GM19240 (cell line): ENCODE measurements at regions not wholly inside any gene's neighbourhood (a gene's known extent, or its start where the extent isn't known, plus 50 kb on each side); places are given as distances from the start of the nearest gene placed in this dataset.

ENCODE experiments used
- DNase-seq: peaks from one replicate; pipeline ENCODE4 v3.0.0; 2011; ENCODE audit warnings: low spot score; ENCODE audit not compliant: insufficient read length

DNA sequence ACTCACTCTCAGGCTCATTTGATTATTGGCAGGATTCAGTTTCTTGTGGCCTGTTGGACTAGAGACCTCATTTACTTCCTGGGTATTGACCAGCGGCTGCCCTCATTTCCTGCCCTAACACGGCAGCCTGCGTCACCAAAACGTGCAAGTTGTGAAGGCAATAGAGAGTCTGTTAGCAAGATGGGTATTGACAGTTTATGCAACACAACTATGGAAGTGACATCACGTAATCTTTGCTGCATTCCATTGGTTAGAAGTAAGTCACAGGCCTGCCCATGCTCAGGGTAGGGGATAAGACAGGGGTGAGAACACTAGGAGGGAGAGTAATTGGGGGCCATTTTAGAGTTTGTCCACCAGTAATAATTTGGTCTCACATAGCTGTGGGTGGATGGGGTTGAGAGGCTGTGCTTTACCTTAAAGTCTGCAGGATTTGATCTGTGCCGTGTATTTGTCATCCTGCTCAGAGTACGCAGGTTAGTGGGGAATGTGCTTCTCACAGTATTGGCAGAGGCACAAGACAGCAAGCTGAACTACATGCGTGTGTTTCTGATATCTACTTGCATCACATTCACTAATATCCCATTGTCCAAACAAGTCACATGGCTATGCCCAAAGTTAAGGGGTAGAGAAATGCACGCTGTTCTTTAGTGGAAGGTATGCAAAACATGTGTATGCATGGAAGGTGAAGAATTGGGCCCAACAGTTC is 83.3 kb downstream of the EDEM1 start:
- no peak for DNase-seq

DNA sequence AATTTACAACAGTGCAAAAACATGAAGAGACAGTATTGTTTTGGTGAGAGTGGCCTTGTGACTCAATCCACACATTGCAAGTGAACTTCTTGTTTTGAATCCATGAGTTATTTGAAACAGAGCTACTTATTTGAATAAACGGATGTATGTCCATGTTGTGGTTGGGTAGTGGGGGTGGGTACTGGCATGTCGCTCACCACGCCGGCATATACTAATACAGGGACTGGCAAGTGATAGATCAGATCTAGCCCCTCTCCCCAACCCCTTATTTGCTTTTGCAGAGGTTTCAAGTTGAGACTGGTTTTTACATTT is 83.8 kb downstream of the EDEM1 start:
- DNase-seq = no peak

GRCh38 chr3:5272387-5272786 is 84.9 kb downstream of the EDEM1 start:
- no peak for DNase-seq

DNA sequence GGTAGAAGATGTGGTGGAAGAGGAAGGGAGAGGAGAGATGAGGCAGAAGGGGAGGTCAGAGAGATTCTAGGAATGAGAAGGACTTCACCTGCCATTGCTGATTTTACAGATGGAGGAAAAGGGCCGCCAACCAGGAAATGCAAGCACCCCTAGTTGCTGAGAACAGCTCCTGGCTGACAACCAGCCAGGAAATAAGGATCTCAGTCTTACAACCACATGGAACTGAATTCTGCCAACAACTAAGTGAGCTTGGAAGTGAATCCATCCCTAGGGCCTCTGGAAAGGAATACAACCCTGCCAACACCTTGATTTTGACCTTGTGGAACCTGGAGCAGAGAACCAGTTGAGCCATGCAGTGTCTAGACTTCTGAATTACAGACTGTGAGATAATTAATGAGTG is 86.6 kb downstream of the EDEM1 start:
- DNase-seq = no peak

GRCh38 chr3:5275529-5275928 is 88.0 kb downstream of the EDEM1 start:
- no peak for DNase-seq

- no peak for DNase-seq
Measured at GRCh38 chr3:5276934-5277333, 89.4 kb downstream of the EDEM1 start.

GRCh38 chr3:5277612-5278236 is 90.2 kb downstream of the EDEM1 start:
- no peak for DNase-seq

- DNase-seq = no peak
Measured at GRCh38 chr3:5278666-5279065, 91.2 kb downstream of the EDEM1 start.

- no peak for DNase-seq
Measured at GRCh38 chr3:5282703-5283102, 95.2 kb downstream of the EDEM1 start.

DNA sequence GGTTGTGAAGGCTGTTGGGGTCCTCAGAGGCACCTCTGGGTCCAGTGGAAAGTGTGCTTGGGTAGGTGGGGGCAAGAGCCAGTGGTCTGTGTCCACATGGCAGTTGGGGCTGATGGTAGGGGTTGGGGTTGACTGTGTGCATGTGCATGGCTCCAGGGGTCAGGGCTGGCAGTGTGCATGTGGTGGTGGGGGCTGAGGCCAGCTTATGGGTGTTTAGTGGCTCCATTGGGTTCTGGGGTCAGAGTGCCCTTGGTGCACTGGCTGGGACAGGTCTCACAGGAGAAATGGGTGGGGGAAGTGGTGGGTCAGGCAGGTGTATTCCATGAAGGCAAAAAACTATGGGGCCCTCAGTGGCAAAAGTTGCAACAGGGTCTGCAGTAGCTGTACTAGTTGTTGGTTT is 97.9 kb downstream of the EDEM1 start:
- no peak for DNase-seq

GRCh38 chr3:5290915-5291314 is 103.4 kb downstream of the EDEM1 start:
- DNase-seq = no peak

- no peak for DNase-seq
Measured at GRCh38 chr3:5292512-5292911, 105.0 kb downstream of the EDEM1 start.

DNA sequence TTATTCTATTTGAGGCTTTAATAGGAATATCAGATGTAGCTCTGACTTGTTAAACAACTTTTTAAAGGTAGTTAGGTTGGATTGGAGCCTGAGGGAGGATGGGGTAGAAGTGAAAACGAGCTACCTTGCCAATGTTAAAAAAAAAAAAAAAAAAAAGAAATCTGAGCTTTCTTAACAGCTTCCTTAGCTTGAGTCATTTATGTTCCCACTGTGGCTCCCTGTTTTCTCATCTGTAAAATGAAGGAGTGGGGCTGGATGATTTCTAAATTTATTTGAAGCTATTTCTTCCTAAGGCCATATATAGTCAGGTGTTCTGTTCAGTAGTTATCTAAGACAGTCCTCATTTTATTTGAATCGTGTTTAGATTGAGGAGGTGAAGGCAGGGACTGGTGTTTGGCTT is 105.7 kb downstream of the EDEM1 start:
- no peak for DNase-seq

- DNase-seq = no peak
Measured at GRCh38 chr3:5294356-5294755, 106.8 kb downstream of the EDEM1 start.

- DNase-seq = no peak
Measured at GRCh38 chr3:5295191-5295690, 107.7 kb downstream of the EDEM1 start.

GRCh38 chr3:5296362-5296761 is 108.9 kb downstream of the EDEM1 start:
- DNase-seq = no peak

- DNase-seq = no peak
Measured at GRCh38 chr3:5297895-5298294, 110.4 kb downstream of the EDEM1 start.

GRCh38 chr3:5298453-5298852 is 110.9 kb downstream of the EDEM1 start:
- DNase-seq = peak; percentile 19

- DNase-seq = no peak
Measured at GRCh38 chr3:5299161-5299560, 111.7 kb downstream of the EDEM1 start.

DNA sequence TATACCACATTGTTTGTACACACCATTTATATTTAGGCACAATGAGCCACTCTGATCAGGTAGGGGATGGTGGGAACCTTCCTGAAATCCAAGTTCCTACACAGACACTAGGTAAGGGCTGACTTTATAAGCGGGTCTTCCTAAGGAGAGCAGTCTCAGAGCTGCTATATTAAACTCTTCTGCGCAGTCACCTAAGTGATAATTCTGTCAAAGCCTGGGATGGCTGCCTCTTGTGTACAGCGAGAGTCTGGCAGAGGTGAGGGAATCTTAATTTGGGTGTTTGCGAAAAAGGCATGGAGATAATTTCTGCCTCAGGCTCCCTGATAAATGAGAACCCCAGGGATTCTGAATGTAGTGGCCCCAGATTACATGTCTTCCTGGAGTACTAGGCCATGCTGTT is 113.1 kb downstream of the EDEM1 start:
- no peak for DNase-seq

GRCh38 chr3:5301651-5302297 is 114.3 kb downstream of the EDEM1 start:
- no peak for DNase-seq

GRCh38 chr3:5302661-5303060 is 115.2 kb downstream of the EDEM1 start:
- DNase-seq = no peak

GRCh38 chr3:5304188-5304587 is 116.7 kb downstream of the EDEM1 start:
- no peak for DNase-seq
